T-helper 2 cell (primary cell): ENCODE measurements at regions not wholly inside any gene's neighbourhood (a gene's known extent, or its start where the extent isn't known, plus 50 kb on each side); places are given as distances from the start of the nearest gene placed in this dataset.

Source experiments
- DNase-seq, 5 experiments: peaks; one replicate each; pipeline versions ENCODE4 v3.0.0 to v3.0.0-alpha.2; 2012 to 2022

DNA sequence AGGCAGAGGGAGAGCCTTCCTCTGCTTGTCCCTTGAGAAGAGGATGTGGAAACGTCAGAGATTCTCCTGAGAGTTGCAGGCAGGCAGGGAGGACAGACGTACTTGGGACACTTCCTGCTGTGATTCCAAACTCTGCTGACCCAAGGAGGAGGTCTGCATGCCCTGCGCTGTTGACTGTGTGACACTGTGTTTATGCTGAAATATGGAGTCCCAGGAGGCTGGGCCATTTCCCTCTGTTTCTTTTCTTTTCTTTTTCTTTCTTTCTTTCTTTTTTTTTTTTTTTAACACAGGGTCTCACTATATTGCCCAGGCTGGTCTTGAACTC lies 63.5 kb upstream of the BHLHE23 start:
- DNase-seq, result no peak

DNA sequence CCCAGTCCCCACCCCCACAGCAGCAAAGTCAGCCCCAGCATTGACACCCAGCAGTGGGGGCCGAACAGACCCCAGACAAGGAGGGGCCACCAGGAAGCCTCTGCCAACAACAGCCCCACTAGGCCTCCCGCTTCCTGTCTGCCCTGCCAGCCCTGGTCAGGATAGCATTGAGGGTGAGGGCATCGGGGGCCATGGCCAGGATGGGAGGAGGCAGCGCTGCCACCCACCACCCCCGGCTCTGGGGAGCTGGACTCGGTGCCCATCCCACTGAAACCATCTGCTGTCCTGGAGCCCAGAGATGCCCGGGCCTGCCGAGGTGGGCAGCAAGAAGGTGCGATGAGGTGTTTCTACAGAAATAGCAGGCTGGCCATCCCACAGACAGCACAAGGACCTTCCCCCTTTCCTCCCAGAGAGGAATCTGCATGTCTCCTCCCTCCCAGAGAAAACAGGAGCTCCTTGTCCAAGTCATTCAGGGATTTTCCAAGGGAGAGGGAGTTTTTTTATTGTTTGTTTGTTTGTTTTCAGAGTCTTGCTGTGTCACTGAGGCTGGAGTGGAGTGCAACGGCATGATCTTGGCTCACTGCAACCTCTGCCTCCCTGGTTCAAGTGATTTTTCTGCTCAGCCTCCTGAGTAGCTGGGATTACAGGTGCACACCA lies 62.1 kb upstream of the BHLHE23 start:
- no peak for DNase-seq

DNA sequence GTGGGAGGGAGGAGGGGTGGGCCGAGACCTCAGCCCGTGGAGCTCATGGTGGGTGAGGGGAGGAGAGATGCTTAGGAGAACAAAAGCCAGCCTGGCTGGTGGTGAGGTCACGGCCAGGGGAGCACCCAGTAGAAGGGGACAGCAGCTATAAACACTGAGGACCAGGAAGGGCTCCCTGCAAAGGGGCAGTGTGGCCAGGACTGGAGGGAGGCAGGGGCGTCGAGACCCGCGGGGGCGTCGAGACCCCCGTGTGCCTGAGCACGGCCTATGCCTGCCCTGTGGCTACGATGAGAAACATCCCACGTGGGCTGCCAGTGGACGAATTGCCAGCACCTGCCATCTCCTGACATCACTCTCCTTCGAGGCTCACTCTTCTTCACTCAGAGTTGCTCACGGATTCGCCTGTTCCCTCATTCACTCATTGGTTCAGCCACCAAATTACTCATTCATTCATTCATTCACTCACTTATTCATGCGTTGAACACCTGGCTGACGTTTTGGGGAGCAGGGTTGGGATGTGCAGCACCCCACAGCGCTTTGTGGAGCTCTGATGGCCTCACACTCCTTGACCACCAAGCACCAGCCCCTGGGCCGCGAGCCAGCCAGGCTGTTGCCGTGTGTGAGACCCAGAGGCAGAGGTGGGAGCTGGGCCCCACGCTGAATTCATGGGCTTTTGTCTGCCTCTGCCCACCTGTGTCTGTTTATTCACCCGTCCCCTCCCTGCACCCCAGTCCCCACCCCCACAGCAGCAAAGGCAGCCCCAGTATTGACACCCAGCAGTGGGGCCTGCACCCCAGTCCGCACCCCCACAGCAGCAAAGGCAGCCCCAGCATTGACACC lies 61.2 kb upstream of the BHLHE23 start:
- no peak for DNase-seq

DNA sequence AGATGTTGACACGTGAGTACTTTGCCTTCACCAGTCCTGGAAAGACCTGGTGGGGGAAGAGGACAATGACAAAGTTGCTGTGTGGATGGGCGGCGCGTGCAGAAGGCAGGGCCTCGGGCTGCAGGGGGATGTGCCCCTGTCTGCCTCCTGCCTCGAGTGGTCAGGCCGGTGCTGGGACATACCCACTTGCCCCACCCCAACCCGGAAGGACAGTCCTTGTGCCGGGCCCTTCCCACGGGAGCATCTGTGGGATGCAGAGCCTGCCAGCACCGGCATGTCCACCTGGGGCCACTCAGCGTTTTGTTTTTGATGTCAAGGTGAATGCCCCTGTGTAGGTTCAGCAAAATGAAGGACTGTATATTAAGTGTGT lies 60.5 kb upstream of the BHLHE23 start:
- DNase-seq, result no peak

DNA sequence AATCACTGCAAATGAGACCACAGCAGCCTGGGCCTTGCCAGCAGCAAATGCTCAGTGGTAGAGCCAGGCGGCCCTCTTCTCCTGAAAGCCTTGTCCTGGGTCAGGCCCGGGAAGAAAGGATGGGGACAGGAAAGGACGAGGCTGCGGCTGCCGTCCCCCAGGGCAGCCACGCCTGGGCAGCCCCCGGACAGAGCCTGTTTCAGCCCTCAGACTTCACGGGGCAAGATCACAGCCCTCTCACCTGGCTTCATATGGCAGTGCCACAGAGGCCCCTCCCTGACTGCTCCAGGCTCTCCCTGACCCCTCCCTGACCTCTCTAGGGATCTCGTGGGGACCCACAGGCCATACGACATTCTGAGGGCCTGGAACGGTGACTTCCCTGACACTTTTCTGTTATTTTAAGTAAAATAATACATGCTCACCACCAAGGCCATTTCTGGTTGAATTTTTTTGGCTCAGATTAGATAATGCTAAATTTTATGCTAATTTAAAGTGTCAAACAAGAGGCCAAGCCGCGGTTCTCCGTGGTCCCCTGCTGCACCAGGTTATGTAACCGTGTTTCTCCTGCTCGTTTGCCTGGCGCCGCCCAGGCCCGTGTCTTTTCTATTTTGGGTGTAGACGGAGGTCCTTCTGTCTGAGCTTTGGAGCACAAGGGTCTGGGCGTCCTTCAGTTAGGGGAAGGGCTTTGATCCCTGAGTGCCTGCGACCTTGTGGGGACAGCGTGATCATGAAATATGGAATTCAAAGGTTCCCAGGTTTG lies 59.9 kb upstream of the BHLHE23 start:
- DNase-seq, result no peak

DNA sequence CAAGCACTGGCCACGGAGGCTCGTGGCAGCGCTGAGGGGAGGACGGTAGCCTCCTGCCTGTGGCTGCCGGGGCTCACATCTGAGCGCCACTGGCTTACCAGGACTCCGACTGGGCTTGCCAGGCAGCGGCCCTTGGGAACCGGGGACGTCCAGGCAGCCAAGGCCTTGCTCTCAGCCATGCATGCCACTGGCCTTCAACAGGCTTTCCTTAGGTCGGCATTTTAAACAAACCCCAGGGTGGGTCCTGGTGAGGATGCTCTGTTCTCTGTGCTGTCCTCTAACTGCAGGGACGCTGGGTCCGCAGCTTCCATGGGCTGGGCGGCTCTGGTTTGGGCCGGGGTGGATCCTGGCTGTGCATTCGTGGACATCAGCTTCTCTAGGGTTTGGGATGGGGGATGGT lies 59.1 kb upstream of the BHLHE23 start:
- DNase-seq, result no peak

DNA sequence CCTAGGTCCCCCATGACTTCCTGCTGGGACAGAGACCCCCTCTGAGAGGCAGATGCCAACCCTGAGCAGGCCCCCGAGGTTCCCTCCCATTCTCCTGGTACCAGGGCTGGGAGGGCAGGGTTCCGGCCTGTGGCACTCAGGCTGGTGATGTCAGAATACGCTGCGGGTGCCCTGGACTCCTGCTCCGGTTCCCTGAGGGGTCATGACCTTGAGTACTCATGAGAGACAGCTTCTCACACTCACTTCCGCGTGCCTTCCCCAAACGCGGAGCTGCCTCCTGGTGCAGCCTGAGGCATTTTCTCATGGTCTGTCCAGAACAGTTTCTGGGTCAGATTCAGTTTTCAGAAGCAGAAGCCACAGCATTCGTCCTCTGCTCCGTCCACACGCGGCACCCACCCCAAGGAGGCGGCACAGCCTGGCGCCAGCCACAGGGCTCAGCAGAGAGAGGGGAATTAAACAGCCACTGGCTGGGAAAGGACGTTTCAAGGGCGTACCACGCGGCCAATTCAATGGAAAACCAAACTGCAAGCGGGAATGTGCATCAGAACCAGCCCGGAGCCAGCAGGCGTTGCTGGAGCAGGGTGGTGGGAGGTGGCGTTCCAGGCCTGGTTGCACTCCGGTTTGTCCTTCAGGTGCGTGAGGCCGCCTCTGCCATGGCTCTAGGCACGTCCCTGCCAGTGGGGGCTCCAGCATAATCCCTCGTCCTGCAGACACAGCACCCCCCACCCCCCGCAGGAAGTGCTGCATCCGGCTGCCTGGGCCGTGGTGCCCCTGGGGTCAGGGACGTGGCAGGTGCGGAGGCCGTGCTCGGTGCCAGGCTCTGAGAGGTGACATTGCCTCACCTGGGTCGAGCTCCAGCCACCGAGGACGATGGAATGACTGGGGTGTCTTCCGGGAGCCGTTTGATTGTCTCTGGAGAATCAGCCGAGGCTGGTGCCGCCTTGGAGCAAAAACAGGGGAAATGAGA lies 58.3 kb upstream of the BHLHE23 start:
- DNase-seq, result no peak

DNA sequence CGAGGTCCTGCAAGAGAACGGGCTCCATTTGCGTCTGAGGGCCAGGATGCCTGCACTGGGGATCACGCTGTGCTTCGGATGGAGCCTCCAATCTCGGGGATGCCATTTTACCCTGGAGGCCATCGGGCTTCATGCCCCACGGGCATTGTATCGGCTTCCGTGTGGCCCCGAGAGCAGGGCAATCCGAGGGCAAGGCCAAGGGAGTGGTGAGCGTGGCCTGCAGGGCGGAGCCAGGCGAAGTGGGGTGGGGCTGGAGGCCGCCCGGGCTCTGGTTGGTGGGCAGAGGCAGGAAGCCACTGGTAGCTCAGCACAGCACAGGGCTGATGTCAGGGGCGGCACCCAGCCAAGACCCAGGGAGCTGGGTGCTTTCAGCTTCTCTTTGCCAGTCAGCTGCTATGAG lies 57.5 kb upstream of the BHLHE23 start:
- DNase-seq, result peak in 1 of 5 experiments; percentile 4

DNA sequence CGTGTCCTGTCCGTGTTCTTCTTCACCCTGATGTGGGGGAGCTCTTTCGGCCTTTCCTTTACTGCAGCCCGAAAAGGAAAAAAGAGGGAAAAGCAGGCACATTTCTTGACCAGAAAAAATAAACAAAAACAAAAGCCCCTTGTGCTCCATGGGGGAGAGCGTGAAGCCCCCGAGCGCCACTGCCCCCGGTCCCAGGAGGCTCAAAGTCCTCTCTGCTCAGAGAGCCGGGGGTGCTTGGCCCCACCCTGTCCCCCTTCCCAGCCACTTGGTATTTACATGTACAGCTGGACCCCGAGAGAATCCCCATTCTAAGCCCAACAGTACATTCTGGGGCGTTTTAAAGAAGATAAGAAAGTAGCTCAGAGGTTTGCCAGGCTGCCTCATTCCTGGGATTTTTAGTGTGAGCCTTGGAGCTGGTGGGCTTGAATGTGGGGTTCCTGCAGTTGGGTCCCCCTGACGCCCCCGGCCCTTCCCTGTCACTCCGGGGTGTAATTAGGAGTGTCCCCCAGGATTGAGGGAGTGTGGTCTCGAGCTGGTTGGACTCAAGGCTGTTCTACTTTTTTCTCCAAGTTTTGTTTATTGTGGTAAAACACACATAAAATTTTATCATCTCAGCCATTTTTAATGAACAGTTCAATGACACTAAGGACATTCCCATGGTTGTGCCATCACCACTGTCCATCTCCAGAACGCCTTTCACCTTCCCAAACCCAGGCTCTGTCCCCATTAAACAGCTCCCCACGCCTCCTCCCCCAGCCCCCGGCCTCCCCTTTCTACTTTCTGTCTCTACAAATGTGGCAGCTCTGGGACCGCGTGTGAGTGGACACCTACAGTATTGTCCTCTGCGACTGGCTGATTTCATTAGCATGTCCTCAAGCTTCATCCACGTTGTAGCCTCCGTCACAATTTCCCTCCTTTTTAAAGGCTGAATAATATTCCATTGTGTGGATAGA lies 55.7 kb upstream of the BHLHE23 start:
- DNase-seq, result no peak

DNA sequence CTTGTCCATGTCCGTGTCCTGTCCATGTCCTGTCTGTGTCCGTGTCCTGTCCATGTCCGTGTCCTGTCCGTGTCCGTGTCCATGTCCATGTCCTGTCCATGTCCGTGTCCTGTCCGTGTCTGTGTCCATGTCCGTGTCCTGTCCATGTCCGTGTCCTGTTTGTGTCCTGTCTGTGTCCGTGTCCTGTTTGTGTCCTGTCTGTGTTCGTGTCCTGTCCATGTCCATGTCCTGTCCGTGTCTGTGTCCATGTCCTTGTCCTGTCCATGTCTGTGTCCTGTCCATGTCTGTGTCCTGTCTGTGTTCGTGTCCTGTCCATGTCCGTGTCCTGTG lies 55.0 kb upstream of the BHLHE23 start:
- DNase-seq, result no peak

DNA sequence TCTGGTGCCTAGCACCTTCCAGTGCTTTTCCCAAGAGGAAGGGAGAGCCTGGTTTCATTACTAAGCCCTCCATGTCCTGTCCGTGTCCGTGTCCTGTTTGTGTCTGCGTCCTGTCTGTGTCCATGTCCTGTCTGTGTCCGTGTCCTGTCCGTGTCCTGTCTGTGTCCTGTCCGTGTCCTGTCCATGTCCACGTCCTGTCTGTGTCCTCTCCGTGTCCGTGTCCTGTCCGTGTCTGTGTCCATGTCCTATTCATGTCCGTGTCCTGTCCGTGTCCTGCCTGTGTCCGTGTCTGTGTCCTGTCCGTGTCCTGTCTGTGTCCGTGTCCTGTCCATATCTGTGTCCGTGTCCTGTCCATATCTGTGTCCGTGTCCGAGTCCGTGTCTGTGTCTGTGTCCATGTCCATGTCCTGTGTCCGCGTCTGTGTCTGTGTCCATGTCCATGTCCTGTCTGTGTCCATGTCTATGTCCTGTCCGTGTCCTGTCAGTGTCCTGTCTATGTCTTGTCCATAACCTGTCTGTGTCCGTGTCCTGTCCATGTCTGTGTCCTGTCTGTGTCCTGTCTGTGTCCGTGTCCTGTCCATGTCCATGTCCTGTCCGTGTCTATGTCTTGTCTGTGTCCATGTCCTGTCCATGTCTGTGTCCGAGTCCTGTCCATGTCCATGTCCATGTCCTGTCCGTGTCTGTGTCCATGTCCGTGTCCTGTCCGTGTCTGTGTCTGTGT lies 54.4 kb upstream of the BHLHE23 start:
- DNase-seq, result no peak

DNA sequence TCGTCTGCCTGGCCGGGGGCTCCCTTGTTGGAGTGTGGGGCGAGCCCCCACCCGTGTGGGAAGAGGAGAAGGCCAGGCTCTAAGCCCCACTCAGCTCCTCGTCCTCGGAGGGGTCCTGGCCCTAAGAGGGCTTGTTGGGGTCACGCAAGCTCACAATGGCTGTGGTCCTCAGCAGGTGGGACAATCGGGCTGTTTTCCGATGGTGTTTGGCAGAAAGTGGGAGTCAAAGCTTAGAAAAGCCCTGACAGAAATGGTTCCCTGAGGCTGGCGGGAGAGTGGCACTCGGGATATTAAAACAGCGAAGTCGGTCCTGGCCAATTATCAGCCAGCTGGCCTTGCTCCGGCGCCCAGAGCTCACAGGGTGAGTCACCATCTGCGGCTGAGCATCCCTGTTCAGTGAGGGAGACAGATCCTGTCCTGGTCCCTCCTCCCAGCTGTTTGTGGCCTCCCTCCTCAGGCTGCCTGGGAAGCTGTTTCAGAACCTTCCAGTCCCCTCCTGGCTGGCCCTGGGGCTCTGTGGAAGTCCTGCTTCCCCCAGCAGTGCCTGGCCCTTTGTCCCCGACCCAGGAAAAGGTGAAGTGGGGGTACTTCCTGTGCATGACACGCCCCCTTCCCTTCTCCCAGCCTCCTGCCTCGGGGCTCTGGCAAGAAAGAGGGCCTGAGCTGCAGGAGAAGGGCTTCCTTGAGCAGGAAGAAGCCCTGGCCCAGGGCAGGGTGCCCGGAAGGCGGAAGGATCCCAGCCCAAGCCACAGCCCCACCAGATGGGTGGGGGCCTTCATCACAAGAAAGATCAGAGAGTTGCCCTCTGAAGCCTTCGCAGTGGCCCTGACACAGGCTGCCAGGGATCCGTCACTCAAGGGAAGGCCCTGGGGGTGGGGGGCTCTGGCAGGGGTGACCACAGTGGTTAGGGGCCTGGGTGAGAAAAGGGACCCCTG lies 53.6 kb upstream of the BHLHE23 start:
- DNase-seq, result no peak

DNA sequence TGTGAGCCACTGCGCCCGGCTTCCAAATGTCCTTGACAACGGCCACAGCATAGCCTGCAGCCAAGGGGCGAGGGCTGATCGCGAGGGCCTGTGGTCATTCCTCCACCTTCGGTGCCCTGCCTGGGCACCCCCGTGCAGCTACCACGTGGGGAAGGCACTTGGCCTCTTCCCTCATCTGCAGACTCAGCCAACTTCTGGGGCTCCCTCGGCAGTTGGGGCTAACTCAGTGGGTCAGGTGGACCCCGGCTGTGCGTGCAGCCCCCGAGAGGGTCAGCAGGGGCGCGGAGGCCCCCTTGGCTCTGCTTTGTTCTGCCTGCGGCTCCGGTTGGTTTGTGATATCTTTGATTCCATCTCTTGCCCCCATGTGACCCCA lies 52.9 kb upstream of the BHLHE23 start:
- DNase-seq, result no peak

DNA sequence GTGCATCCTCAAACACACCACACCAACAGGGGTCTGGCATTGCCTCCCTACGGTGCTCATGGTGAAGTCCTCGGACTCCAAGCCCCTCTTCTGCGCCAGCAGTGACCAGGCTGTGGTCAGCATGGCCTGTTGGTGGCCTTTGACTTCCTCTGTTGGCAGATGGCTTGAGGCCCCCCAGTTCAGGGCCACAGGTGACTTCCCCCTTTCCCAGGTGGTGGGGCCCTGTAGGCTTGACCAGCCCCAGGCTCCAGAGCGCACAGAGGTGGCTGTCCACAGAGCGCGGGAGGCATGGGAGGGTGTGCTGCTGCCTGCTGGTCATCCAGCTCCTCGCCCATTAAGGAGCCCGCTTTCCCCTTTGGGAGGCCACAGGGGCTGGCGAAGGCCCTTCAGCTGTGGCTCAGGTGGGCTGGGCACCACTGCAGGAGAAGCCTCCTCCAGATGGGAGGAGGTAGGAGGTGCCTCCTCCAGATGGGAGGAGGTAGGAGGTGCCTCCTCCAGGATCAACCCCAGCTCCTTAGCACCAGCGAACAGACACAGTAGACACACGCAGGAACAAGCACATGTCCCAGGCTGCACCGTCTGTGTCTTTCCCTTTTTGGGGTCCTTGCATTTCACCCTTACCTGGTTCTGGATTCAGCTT lies 52.1 kb upstream of the BHLHE23 start:
- DNase-seq, result no peak

DNA sequence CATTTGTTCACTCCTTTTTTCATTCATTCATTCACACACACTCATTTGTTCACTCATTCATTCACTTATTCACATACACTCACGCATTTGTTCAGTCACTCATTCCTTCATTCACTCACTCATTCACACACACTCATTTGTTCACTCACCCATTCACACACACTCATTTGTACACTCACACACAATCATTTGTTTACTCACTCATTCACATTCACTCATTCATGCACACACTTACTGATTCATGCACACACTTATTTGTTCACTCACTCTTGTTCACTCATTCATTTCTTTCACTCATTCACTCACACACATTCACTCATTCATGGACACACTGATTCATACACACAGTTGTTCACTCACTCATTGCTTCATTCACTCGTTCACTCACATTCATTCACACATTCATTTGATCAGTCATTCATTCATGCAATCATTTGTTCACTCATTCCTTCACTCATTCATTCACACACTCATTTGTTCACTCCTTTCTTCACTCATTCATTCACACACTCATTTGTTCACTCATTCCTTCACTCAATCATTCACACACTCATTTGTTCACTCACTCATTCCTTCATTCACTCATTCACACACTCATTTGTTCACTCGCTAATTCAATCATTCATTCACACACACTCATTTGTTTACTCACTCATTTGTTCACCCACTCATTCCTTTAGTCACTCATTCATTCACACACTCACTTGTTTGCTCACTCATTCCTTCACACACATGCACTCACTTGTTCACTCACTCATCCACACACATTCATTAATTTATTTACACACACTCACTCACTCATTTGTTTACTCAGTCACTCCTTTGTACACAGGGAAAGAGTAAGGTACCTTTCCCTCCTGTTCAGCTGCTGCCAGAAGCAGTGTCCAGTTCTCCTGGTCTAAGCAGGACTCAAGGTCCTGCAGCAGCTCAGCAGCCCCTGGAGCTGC lies 50.7 kb upstream of the BHLHE23 start:
- peak in 1 of 5 experiments; percentile 23 for DNase-seq

DNA sequence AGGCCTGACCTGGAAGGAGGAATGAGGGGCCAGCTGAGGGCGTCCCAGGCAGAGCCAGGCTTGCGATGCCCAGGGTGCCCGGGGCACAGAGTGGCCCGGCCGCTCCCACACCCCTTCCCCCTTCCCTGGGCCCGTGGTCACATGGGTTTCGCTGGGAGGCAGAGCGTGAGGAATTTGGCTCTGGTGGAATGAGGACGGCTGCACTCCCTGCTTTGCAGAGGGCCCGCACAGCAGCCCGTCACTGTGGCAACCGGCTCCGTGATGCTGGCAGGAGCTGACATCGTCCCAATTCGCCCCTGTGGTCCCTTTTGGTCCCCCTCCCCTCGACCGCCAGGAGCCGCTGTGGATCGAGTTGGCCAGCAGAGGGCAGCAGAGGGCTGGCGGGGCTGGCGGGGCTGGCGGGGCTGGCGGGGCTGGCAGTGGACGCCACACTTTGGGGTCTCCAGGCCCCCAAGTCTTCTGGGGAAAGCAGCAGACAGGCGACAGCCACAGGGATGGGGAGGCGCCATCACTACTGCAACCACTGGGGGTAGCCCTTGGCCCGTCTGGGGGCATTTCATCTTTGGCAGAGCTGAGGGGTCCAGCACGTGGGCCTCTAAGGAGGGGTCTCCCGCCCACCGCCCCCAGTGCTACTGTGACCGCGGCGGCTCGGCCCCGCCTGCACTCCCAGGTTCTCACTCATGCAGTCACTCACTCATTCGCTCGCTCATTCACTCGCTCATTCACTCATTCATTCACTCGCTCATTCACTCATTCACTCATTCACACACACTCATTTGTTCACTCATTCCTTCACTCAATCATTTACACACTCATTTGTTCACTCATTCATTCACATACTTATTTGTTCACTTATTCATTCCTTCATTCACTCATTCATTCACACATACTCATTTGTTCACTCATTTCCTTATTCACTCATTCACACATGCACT lies 49.7 kb upstream of the BHLHE23 start:
- DNase-seq, result peak; percentile 10 to 35 (median 21)
